Caco-2 (cell line): ENCODE measurements at regions not wholly inside any gene's neighbourhood (a gene's known extent, or its start where the extent isn't known, plus 50 kb on each side); places are given as distances from the start of the nearest gene placed in this dataset.
"Not testable (repeated sequence)": the region's sequence is repeated elsewhere in the genome, so short reads cannot be mapped to it uniquely, and the experiment has no call there.

ENCODE experiments used
- BruUV-seq: library from RNA; stranded (reverse); fragments of 400-500 nt; replicated peaks from 2 replicates; lab custom pipeline; 2021; lab: Mats Ljungman, UMichigan
- CTCF ChIA-PET: fragments of 300-600 bp; sonication (Branson Sonifier 250); formaldehyde crosslinking; loops from one replicate; lab custom pipeline; 2022; ENCODE audit warnings: antibody characterized with exemption; lab: Charles Lee
- POLR2A ChIA-PET: fragments of 300-600 bp; sonication (Branson Sonifier 250); formaldehyde crosslinking; loops from one replicate; lab custom pipeline; 2022; ENCODE audit warnings: antibody characterized with exemption; lab: Charles Lee
- DNase-seq, 2 experiments: peaks; one replicate each; pipeline versions ENCODE4 v3.0.0 to v3.0.0-alpha.2; 2020 to 2022
- H3K27me3 ChIP-seq: replicated peaks from 2 replicates; pipeline ENCODE4 v1.6.0; 2011; ENCODE audit warnings: low read length; ENCODE audit not compliant: control insufficient read depth, insufficient read depth
- H3K36me3 ChIP-seq: 2 replicates; pipeline ENCODE4 v1.5.1; 2011; ENCODE audit warnings: low read length; ENCODE audit not compliant: control insufficient read depth, insufficient read depth
- H3K4me1 ChIP-seq: fragments of 250-450 bp; sonication (Bioruptor Pico); 2 replicates; pipeline ENCODE4 v1.5.1; 2020; ENCODE audit warnings: mild to moderate bottlenecking
- H3K4me3 ChIP-seq: 2 replicates; pipeline ENCODE4 v1.5.1; 2011; ENCODE audit warnings: low read depth, mild to moderate bottlenecking, control low read depth, low read length
- H3K9me3 ChIP-seq: fragments of 250-450 bp; sonication (Bioruptor Pico); 2 replicates; pipeline ENCODE4 v1.5.1; 2020; ENCODE audit warnings: mild to moderate bottlenecking, moderate library complexity
- H3K27ac Mint-ChIP-seq: one replicate; pipeline ENCODE4 v1.8.0; 2022; ENCODE audit warnings: mixed read lengths; ENCODE audit not compliant: unreplicated experiment
- H3K27me3 Mint-ChIP-seq: one replicate; pipeline ENCODE4 v1.8.0; 2022; ENCODE audit warnings: mixed read lengths; ENCODE audit not compliant: insufficient read depth, unreplicated experiment
- H3K36me3 Mint-ChIP-seq: one replicate; pipeline ENCODE4 v1.8.0; 2022; ENCODE audit warnings: mild to moderate bottlenecking, mixed read lengths; ENCODE audit not compliant: insufficient read depth, unreplicated experiment
- H3K4me1 Mint-ChIP-seq: one replicate; pipeline ENCODE4 v1.8.0; 2022; ENCODE audit warnings: low read depth, mixed read lengths; ENCODE audit not compliant: unreplicated experiment
- H3K4me3 Mint-ChIP-seq: one replicate; pipeline ENCODE4 v1.8.0; 2022; ENCODE audit warnings: mild to moderate bottlenecking, moderate library complexity, mixed read lengths; ENCODE audit not compliant: unreplicated experiment
- H3K9me3 Mint-ChIP-seq: one replicate; pipeline ENCODE4 v1.8.0; 2022; ENCODE audit warnings: mixed read lengths; ENCODE audit not compliant: unreplicated experiment
- intact Hi-C: fragments of 100-400 bp; cut with micrococcal nuclease; formaldehyde crosslinking; loops from one replicate; pipeline ENCODE4 v1.10.0; 2022; ENCODE audit not compliant: unreplicated experiment
- TF ChIP-seq, protein P1 (sequence below), 2 experiments: fragments of 200-600 bp in 1 of 2; IDR thresholded peaks; 1 replicate in 1 of 2; 2 replicates in 1 of 2; pipeline versions ENCODE4 v1.5.1 to v1.8.0; 2011 to 2022; ENCODE audit warnings: antibody characterized with exemption in 1 of 2, control low read depth in 1 of 2, inconsistent platforms in 1 of 2, low read depth in 1 of 2, low read length in 1 of 2, mild to moderate bottlenecking in 1 of 2, moderate library complexity in 1 of 2; ENCODE audit not compliant: insufficient read depth in 1 of 2, severe bottlenecking in 1 of 2, unreplicated experiment in 1 of 2

DNA sequence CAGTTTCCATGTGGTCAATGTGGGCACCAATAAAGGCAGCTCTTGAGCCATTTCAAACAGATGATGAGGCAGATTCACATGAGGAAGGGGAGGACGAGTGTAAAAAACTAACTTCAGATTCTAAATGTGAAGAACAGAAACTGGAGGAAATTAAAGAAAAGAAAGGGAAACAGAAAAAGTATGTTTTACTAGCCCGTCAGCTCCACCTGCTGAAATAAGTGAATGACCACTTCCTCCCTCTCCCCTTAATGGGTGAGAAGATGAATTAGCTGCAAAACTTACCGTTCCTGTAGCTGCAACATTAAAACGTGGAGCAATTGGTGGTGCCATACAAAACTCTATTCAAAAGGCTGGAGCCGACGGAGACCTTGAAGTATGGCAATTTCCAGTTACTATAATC is 203.5 kb downstream of the UXS1 start:
- Histone ChIP-seq H3K27me3 (no peaks in the 10 kb centered on the region), H3K9me3 (peaks cover 16% of the 10 kb centered on the region), H3K36me3 (no peaks in the 10 kb centered on the region), H3K4me1 (no peaks in the 10 kb centered on the region), H3K4me3 (no peak overlapping the region)
- TF ChIP-seq, protein P1, sequence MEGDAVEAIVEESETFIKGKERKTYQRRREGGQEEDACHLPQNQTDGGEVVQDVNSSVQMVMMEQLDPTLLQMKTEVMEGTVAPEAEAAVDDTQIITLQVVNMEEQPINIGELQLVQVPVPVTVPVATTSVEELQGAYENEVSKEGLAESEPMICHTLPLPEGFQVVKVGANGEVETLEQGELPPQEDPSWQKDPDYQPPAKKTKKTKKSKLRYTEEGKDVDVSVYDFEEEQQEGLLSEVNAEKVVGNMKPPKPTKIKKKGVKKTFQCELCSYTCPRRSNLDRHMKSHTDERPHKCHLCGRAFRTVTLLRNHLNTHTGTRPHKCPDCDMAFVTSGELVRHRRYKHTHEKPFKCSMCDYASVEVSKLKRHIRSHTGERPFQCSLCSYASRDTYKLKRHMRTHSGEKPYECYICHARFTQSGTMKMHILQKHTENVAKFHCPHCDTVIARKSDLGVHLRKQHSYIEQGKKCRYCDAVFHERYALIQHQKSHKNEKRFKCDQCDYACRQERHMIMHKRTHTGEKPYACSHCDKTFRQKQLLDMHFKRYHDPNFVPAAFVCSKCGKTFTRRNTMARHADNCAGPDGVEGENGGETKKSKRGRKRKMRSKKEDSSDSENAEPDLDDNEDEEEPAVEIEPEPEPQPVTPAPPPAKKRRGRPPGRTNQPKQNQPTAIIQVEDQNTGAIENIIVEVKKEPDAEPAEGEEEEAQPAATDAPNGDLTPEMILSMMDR (IDR thresholded peaks at IDR 0.05; ENCODE audit: insufficient read depth in 1 of 2, low read depth in 1 of 2, low read length in 1 of 2, severe bottlenecking in 1 of 2, unreplicated experiment in 1 of 2), result no peak
- no peak for DNase-seq
- no peaks in the 10 kb centered on the region for H3K27me3 Mint-ChIP-seq
- no TSS peak for BruUV-seq
- ChIA-PET CTCF (interaction anchor here (0.5 kb wide), 1 partner anchor 178 kb away, joined by 3 read pairs; no protein-coding TSS in a partner anchor), POLR2A (no interaction called here)
- H3K27ac Mint-ChIP-seq, result no peak overlapping the region
- H3K9me3 Mint-ChIP-seq, result peaks cover 46% of the 10 kb centered on the region
- H3K36me3 Mint-ChIP-seq, result no peaks in the 10 kb centered on the region
- intact Hi-C loops, result no loop called here
- no peaks in the 10 kb centered on the region for H3K4me1 Mint-ChIP-seq
- H3K4me3 Mint-ChIP-seq, result no peak overlapping the region

DNA sequence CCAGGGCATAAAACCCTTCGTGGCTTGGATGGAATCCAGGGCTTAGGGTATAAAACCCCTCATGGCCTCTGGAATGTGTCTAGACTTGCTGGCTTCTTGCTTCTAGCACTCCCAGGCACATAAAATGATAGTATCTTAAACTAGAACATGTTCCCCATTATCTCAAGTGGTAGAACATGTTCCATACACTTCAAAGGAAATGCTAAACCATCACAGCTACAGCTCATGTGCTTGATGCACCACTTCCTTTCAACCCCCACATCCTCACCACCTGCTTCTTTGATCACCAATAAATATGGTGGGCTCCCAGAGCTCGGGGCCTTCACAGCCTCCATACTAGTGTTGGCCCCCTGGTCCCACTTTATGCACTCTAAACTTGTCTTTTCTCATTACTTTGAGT is 204.3 kb downstream of the UXS1 start:
- peaks cover 51% of the 10 kb centered on the region for H3K9me3 Mint-ChIP-seq
- DNase-seq, H3K27me3 ChIP-seq, H3K4me1 ChIP-seq, H3K27ac Mint-ChIP-seq, H3K4me1 Mint-ChIP-seq, intact Hi-C loops, H3K36me3 Mint-ChIP-seq, H3K36me3 ChIP-seq, CTCF ChIA-PET, BruUV-seq, POLR2A ChIA-PET, H3K27me3 Mint-ChIP-seq, H3K4me3 Mint-ChIP-seq, H3K4me3 ChIP-seq, H3K9me3 ChIP-seq: not testable (repeated sequence)

DNA sequence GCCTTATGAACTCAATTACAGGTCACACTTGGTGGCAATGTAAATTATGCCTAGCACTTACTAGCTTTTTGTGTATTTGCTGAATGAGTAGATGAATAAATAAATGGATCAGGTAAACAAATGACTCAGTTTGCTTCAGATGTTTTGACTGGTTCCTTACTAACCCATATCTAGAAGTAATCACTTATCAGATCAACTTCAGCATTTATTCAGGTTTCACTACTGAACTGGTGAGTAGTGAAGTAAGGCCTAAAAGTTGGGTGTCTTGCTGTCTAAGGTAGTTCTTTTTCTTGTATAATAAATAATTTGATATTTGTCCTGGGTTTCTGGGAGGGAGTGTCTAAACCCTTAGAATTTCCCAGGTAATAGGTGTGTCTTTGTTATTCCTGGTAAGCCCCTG is 205.0 kb downstream of the UXS1 start:
- Histone ChIP-seq H3K9me3 (0 out of 2 replicates have a peak, but pooled peaks cover under 1% of the 10 kb centered on the region), H3K4me1 (no peaks in the 10 kb centered on the region), H3K36me3 (no peaks in the 10 kb centered on the region), H3K27me3 (no peaks in the 10 kb centered on the region), H3K4me3 (no peak overlapping the region)
- no peak for DNase-seq
- Mint-ChIP-seq H3K4me3 (no peak overlapping the region), H3K27me3 (no peaks in the 10 kb centered on the region), H3K9me3 (peaks cover 56% of the 10 kb centered on the region), H3K36me3 (no peaks in the 10 kb centered on the region), H3K4me1 (no peaks in the 10 kb centered on the region), H3K27ac (no peak overlapping the region)
- TF ChIP-seq, protein P1 (IDR thresholded peaks at IDR 0.05; ENCODE audit: insufficient read depth in 1 of 2, low read depth in 1 of 2, low read length in 1 of 2, severe bottlenecking in 1 of 2, unreplicated experiment in 1 of 2), result no peak
- CTCF ChIA-PET, result no interaction called here
- BruUV-seq, result no TSS peak
- POLR2A ChIA-PET, result no interaction called here
- intact Hi-C loops, result no loop called here
